ENCODE measurements at regions not wholly inside any gene's neighbourhood (a gene's known extent, or its start where the extent isn't known, plus 50 kb on each side); places are given as distances from the start of the nearest gene placed in this dataset.

DNA sequence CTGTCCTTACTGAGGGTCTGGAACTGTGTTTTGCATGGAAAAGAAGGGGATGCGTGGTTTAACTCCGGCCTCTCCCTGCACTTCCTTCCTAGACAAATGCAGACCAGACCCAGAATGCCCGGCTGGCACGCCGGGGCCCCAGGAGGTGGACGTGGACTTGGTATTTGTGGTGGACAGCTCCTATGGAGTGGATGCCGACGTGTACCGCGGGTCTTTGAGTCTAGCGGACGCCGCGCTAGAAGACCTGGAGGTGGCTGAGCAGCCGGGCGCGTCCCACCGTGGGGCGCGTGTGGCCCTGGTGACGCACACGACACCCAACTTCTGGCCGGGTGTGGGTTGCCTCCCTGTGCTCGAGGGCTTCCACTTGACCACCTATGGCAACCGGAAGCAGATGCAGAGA, 81.8 kb upstream of the COL6A5 start:
- no peak for DNase-seq

DNA sequence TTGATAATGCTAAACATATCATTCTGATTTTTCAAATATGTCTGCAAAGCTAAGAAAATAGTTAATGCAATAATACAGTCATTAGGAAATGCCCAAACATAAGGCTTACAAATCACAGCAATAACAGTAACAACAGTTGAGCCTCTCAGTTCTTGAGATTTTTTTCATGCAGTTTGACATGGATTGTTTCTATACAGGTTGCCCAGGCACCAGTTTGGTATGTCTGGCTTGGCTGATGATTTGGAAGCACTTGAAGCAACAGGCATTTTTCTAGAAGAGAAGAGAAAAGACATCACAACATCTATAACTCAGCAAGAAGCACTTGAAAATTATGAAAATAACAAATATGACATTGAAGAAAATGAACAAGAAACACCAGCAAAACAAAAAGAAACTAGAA, 78.7 kb upstream of the COL6A5 start:
- no peak for DNase-seq

DNA sequence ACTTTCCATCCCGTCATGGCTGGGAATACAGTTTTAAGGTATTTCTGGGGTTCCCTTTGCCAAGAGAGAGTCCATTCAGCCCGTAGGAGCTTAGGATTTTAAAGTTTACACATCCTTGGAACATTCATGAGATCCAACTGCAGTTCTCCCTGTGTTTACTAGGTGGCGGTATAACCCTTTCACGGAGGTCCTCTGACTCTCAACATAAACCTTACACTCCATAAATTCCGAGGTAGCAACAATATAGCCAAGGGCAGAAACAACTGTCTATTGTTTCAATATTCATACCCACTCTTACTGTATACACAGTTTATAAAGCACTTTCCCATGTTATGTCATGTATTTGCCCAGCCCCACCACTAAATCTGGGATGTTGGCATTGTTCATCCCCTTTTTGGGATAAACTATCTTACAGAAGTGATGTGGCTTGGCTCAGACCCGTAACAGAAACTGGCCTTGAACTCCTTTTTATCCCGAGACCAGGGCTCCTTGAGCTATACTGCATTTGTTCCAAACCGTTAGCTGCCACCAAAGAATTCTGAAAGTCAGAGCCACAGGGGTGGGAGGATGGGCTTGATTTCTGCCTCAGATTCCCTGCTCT, 69.2 kb upstream of the COL6A5 start:
- DNase-seq = no peak

DNA sequence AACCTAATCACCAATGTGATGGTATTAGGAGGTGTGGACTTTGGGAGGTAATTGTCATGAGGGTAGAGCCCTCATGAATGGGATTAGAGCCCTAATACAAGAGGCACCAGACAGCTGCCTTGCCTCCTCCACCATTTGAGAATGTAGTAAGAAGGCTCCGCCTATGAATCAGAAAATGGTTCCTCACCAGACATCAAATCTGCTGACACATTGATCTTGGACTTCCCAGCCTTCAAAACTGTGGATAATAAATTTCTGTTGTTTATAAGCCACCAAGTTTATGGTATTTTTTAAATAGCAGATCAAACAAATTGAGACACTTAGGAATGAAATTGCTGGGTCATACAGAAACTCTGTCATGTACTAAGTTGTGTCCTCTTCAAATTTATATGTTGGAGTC, 56.8 kb upstream of the COL6A5 start:
- DNase-seq = no peak

GRCh38 chr3:130291148-130291547, 54.3 kb upstream of the COL6A5 start:
- no peak for DNase-seq

DNA sequence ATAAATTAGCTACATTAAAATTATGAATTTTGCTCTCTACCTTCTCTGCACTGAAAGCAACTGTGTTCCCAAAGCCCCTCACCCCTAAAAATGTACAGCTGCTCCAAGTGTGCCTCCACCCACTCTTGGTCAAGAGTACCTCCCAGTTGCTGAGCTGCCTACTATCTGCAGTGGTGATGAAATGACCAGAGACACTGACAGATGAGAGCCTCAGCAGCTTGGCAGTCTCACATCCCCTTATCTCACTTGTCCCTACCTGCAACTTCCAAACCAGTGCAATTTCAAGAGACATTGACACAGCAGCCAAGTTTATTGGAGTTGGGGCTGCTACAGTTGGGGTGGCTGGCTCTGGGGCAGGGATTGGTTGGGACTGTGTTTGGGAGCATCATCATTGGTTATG, 52.2 kb upstream of the COL6A5 start:
- DNase-seq = no peak

All from activated CD4-positive, alpha-beta T cell treated with anti-CD3 and anti-CD28 coated beads, Interleukin-2, amount 50 U/mL, for 48 hours (primary cell).